EH (cell line): ENCODE measurements at regions not wholly inside any gene's neighbourhood (a gene's known extent, or its start where the extent isn't known, plus 50 kb on each side); places are given as distances from the start of the nearest gene placed in this dataset.

ENCODE experiments used
- DNase-seq: peaks from one replicate; pipeline ENCODE4 v3.0.0-alpha.2; 2015; ENCODE audit warnings: low read depth

GRCh38 chr5:79182141-79182540 is 53.8 kb upstream of the JMY start:
- DNase-seq = no peak

GRCh38 chr5:79183011-79183410 is 52.9 kb upstream of the JMY start:
- no peak for DNase-seq

- peak; percentile 53 for DNase-seq
These were observed 52.3 kb upstream of the JMY start for GRCh38 chr5:79183617-79184016.

GRCh38 chr5:79186021-79186420 is 49.9 kb upstream of the JMY start:
- peak; percentile 42 for DNase-seq
